HEK293 (cell line): ENCODE measurements at regions not wholly inside any gene's neighbourhood (a gene's known extent, or its start where the extent isn't known, plus 50 kb on each side); places are given as distances from the start of the nearest gene placed in this dataset.

Experiments used
- CTCF ChIP-seq: fragments of 450-650 bp; formaldehyde crosslinking; IDR thresholded peaks from 2 replicates; pipeline ENCODE4 v1.5.1; 2016; ENCODE audit warnings: missing biosample characterization, missing genetic modification characterization
- MYNN ChIP-seq: fragments of 450-650 bp; formaldehyde crosslinking; IDR thresholded peaks from 2 replicates; pipeline ENCODE4 v1.5.1; 2016; ENCODE audit warnings: missing biosample characterization, missing genetic modification characterization, borderline replicate concordance
- SALL2 ChIP-seq: fragments of 450-650 bp; formaldehyde crosslinking; IDR thresholded peaks from 2 replicates; pipeline ENCODE4 v1.5.0; 2017; ENCODE audit warnings: missing biosample characterization, mild to moderate bottlenecking, missing genetic modification characterization, borderline replicate concordance
- ZBTB21 ChIP-seq: fragments of 450-650 bp; formaldehyde crosslinking; IDR thresholded peaks from 2 replicates; pipeline ENCODE4 v1.5.1; 2017; ENCODE audit warnings: missing biosample characterization, missing genetic modification characterization
- ZBTB26 ChIP-seq: fragments of 450-650 bp; formaldehyde crosslinking; optimal IDR thresholded peaks from 2 replicates; pipeline ENCODE3; 2016; ENCODE audit warnings: missing biosample characterization, mild to moderate bottlenecking, missing genetic modification characterization
- ZNF140 ChIP-seq: fragments of 450-650 bp; formaldehyde crosslinking; IDR thresholded peaks from 2 replicates; pipeline ENCODE4 v1.5.1; 2016; ENCODE audit warnings: missing biosample characterization, missing genetic modification characterization
- ZNF629 ChIP-seq: fragments of 450-650 bp; formaldehyde crosslinking; IDR thresholded peaks from 2 replicates; pipeline ENCODE4 v1.5.1; 2017; ENCODE audit warnings: missing biosample characterization, missing genetic modification characterization
- ZNF76 ChIP-seq: fragments of 450-650 bp; formaldehyde crosslinking; IDR thresholded peaks from 2 replicates; pipeline ENCODE4; 2016; ENCODE audit warnings: low read depth, missing biosample characterization, missing genetic modification characterization, borderline replicate concordance
- ZNF768 ChIP-seq: fragments of 450-650 bp; formaldehyde crosslinking; IDR thresholded peaks from 2 replicates; pipeline ENCODE4 v1.5.1; 2018; ENCODE audit warnings: missing biosample characterization, mild to moderate bottlenecking, missing genetic modification characterization

DNA sequence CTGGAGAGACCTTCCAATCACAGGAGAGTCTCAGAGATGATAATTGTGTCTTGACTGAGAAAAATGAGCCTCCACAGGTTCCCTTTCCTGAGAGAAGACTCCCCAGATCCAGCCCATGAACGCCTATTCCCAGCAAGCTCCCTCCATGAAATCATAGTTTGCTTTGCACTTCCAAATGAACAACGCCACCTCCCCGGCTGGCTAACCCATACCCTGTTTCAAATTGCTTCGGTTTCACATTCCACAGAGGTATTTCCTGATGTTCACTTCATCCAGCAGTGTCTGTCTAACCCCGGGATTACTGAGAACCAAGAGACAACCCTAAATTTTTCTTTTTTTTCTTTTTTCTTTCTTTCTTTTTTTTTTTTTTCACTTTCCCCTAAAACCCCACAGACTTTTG, 124.1 kb upstream of the RFLNA start:
- TF ChIP-seq CTCF (no peak), ZNF629 (tag by site-specific recombination) (no peak), MYNN (tag by site-specific recombination) (no peak), ZBTB26 (tag by site-specific recombination) (no peak), ZNF140 (no peak), ZNF76 (tag by site-specific recombination) (no peak), SALL2 (no peak), ZNF768 (no peak), ZBTB21 (no peak)
